Naive thymus-derived CD8-positive, alpha-beta T cell (primary cell): ENCODE measurements at regions not wholly inside any gene's neighbourhood (a gene's known extent, or its start where the extent isn't known, plus 50 kb on each side); places are given as distances from the start of the nearest gene placed in this dataset.

Source experiments
- ATAC-seq, 2 donors: fragments of 150-1000 bp; cut with Tn5 transposase in 1 of 2; sonication (Bioruptor Pico), chemical (Tn5 transposase) in 1 of 2; 1 replicate in 1 of 2; 2 replicates in 1 of 2; pipeline ENCODE4 v1.10.0; 2021; ENCODE audit warnings: mild to moderate bottlenecking in 2 of 2, moderate library complexity in 2 of 2
- POLR2A ChIA-PET: fragments of 350-600 bp; sonication (Branson Sonifier 250); formaldehyde crosslinking; loops from one replicate; lab custom pipeline; 2021; ENCODE audit warnings: antibody characterized with exemption; lab: Charles Lee
- DNase-seq, 10 donors: peaks; one replicate each; pipeline versions ENCODE4 v3.0.0 to v3.0.0-alpha.2; 2020 to 2022
- H3K27ac Mint-ChIP-seq, 10 donors: one replicate each; pipeline ENCODE4 v1.8.0; 2020 to 2022; ENCODE audit warnings: mild to moderate bottlenecking in 10 of 10, mixed read lengths in 10 of 10, moderate library complexity in 4 of 10, inconsistent platforms in 1 of 10
- H3K27me3 Mint-ChIP-seq, 5 donors: one replicate each; pipeline ENCODE4 v1.8.0; 2021 to 2022; ENCODE audit warnings: mixed read lengths in 5 of 5
- H3K36me3 Mint-ChIP-seq, 3 donors: one replicate each; pipeline ENCODE4 v1.8.0; 2020 to 2022; ENCODE audit warnings: mixed read lengths in 3 of 3, mild to moderate bottlenecking in 2 of 3, inconsistent platforms in 1 of 3
- H3K4me1 Mint-ChIP-seq, 4 donors: one replicate each; pipeline ENCODE4 v1.8.0; 2021 to 2022; ENCODE audit warnings: mixed read lengths in 4 of 4
- H3K4me3 Mint-ChIP-seq, 10 donors: one replicate each; pipeline ENCODE4 v1.8.0; 2020 to 2022; ENCODE audit warnings: mild to moderate bottlenecking in 10 of 10, mixed read lengths in 10 of 10, moderate library complexity in 6 of 10, inconsistent platforms in 1 of 10
- H3K9me3 Mint-ChIP-seq, 9 donors: one replicate each; pipeline ENCODE4 v1.8.0; 2020 to 2022; ENCODE audit warnings: mixed read lengths in 9 of 9, mild to moderate bottlenecking in 3 of 9, inconsistent platforms in 1 of 9, moderate library complexity in 1 of 9

- no peaks in the 10 kb centered on the region for H3K4me1 Mint-ChIP-seq
- H3K27me3 Mint-ChIP-seq, result peaks cover 0 to 8% (median 3%) of the 10 kb centered on the region in 5 donors
- ATAC-seq, result no peak
These were observed 160.5 kb downstream of the TMEM182 start for GRCh38 chr2:102922321-102922720.

GRCh38 chr2:102925003-102925402, 163.2 kb downstream of the TMEM182 start:
- peaks cover 0 to 4% (median 0%) of the 10 kb centered on the region in 9 donors for H3K9me3 Mint-ChIP-seq
- no peak for DNase-seq
- no peaks in the 10 kb centered on the region for H3K4me1 Mint-ChIP-seq
- H3K36me3 Mint-ChIP-seq, result peaks cover 0 to 1% (median 0%) of the 10 kb centered on the region in 3 donors
- H3K27ac Mint-ChIP-seq, result no peak overlapping the region
- POLR2A ChIA-PET, result no interaction called here
- no peak overlapping the region for H3K4me3 Mint-ChIP-seq
- H3K27me3 Mint-ChIP-seq, result peaks cover 0 to 4% (median 0%) of the 10 kb centered on the region in 5 donors
- no peak for ATAC-seq

More at GRCh38 chr2:102922321-102922720, 160.5 kb downstream of the TMEM182 start:
- H3K36me3 Mint-ChIP-seq, result peaks cover 0 to 6% (median 1%) of the 10 kb centered on the region in 3 donors
- POLR2A ChIA-PET, result no interaction called here
- peaks cover 0 to 18% (median 9%) of the 10 kb centered on the region in 9 donors for H3K9me3 Mint-ChIP-seq
- no peak overlapping the region for H3K4me3 Mint-ChIP-seq
- no peak for DNase-seq
- no peak overlapping the region for H3K27ac Mint-ChIP-seq

GRCh38 chr2:102927854-102928267, 166.0 kb downstream of the TMEM182 start:
- H3K4me1 Mint-ChIP-seq, result no peaks in the 10 kb centered on the region
- peaks cover 0 to 4% (median 0%) of the 10 kb centered on the region in 9 donors for H3K9me3 Mint-ChIP-seq
- POLR2A ChIA-PET, result no interaction called here
- no peak overlapping the region for H3K4me3 Mint-ChIP-seq
- H3K27me3 Mint-ChIP-seq, result no peaks in the 10 kb centered on the region
- no peaks in the 10 kb centered on the region for H3K36me3 Mint-ChIP-seq
- ATAC-seq (no peak), DNase-seq (no peak)
- no peak overlapping the region for H3K27ac Mint-ChIP-seq

- ATAC-seq (no peak), DNase-seq (no peak)
- no peak overlapping the region for H3K4me3 Mint-ChIP-seq
- peaks cover 0 to 2% (median 0%) of the 10 kb centered on the region in 9 donors for H3K9me3 Mint-ChIP-seq
- POLR2A ChIA-PET, result no interaction called here
- no peaks in the 10 kb centered on the region for H3K36me3 Mint-ChIP-seq
- no peaks in the 10 kb centered on the region for H3K27me3 Mint-ChIP-seq
- H3K4me1 Mint-ChIP-seq, result no peaks in the 10 kb centered on the region
- no peak overlapping the region for H3K27ac Mint-ChIP-seq
These were observed 167.9 kb downstream of the TMEM182 start for GRCh38 chr2:102929721-102930120.

- Mint-ChIP-seq H3K4me3 (no peak overlapping the region), H3K27ac (no peak overlapping the region), H3K27me3 (no peaks in the 10 kb centered on the region), H3K9me3 (peaks cover 0 to 4% (median 0%) of the 10 kb centered on the region in 9 donors), H3K4me1 (no peaks in the 10 kb centered on the region), H3K36me3 (no peaks in the 10 kb centered on the region)
- DNase-seq (no peak), ATAC-seq (no peak)
- POLR2A ChIA-PET, result no interaction called here
These were observed 170.7 kb downstream of the TMEM182 start for GRCh38 chr2:102932501-102932900.

- H3K9me3 Mint-ChIP-seq, result peaks cover 0 to 15% (median 2%) of the 10 kb centered on the region in 9 donors
- no peak overlapping the region for H3K27ac Mint-ChIP-seq
- no peak overlapping the region for H3K4me3 Mint-ChIP-seq
- no peaks in the 10 kb centered on the region for H3K36me3 Mint-ChIP-seq
- POLR2A ChIA-PET, result no interaction called here
- no peak for ATAC-seq
- no peak for DNase-seq
- no peaks in the 10 kb centered on the region for H3K4me1 Mint-ChIP-seq
- no peaks in the 10 kb centered on the region for H3K27me3 Mint-ChIP-seq
These were observed 177.4 kb downstream of the TMEM182 start for GRCh38 chr2:102939207-102939606.

GRCh38 chr2:102940684-102941083, 178.9 kb downstream of the TMEM182 start:
- DNase-seq (no peak), ATAC-seq (no peak)
- Mint-ChIP-seq H3K27me3 (no peaks in the 10 kb centered on the region), H3K9me3 (peaks cover 0 to 15% (median 2%) of the 10 kb centered on the region in 9 donors), H3K4me1 (no peaks in the 10 kb centered on the region), H3K4me3 (no peak overlapping the region), H3K27ac (no peak overlapping the region), H3K36me3 (no peaks in the 10 kb centered on the region)
- POLR2A ChIA-PET, result no interaction called here

GRCh38 chr2:102942107-102942506, 180.3 kb downstream of the TMEM182 start:
- no peaks in the 10 kb centered on the region for H3K36me3 Mint-ChIP-seq
- DNase-seq (no peak), ATAC-seq (no peak)
- no peaks in the 10 kb centered on the region for H3K4me1 Mint-ChIP-seq
- no peaks in the 10 kb centered on the region for H3K27me3 Mint-ChIP-seq
- no peak overlapping the region for H3K4me3 Mint-ChIP-seq
- POLR2A ChIA-PET, result no interaction called here
- peaks cover 0 to 15% (median 2%) of the 10 kb centered on the region in 9 donors for H3K9me3 Mint-ChIP-seq
- no peak overlapping the region for H3K27ac Mint-ChIP-seq

GRCh38 chr2:102943251-102943650, 181.4 kb downstream of the TMEM182 start:
- ATAC-seq (no peak), DNase-seq (no peak)
- POLR2A ChIA-PET, result no interaction called here
- Mint-ChIP-seq H3K4me3 (no peak overlapping the region), H3K4me1 (no peaks in the 10 kb centered on the region), H3K27ac (no peak overlapping the region), H3K27me3 (no peaks in the 10 kb centered on the region), H3K36me3 (no peaks in the 10 kb centered on the region), H3K9me3 (peaks cover 0 to 11% (median 0%) of the 10 kb centered on the region in 9 donors)

- POLR2A ChIA-PET, result no interaction called here
- H3K36me3 Mint-ChIP-seq, result no peaks in the 10 kb centered on the region
- no peak overlapping the region for H3K27ac Mint-ChIP-seq
- H3K9me3 Mint-ChIP-seq, result no peaks in the 10 kb centered on the region
- no peak overlapping the region for H3K4me3 Mint-ChIP-seq
- peaks cover 0 to 3% (median 0%) of the 10 kb centered on the region in 5 donors for H3K27me3 Mint-ChIP-seq
- no peaks in the 10 kb centered on the region for H3K4me1 Mint-ChIP-seq
- no peak for ATAC-seq
- DNase-seq, result no peak
These were observed 188.6 kb downstream of the TMEM182 start for GRCh38 chr2:102950371-102950946.

- ATAC-seq, result no peak
- Mint-ChIP-seq H3K27me3 (peaks cover 0 to 3% (median 0%) of the 10 kb centered on the region in 5 donors), H3K36me3 (no peaks in the 10 kb centered on the region), H3K9me3 (no peaks in the 10 kb centered on the region), H3K4me1 (no peaks in the 10 kb centered on the region), H3K27ac (no peak overlapping the region), H3K4me3 (no peak overlapping the region)
- POLR2A ChIA-PET, result no interaction called here
- no peak for DNase-seq
These were observed 189.4 kb downstream of the TMEM182 start for GRCh38 chr2:102951249-102951648.

GRCh38 chr2:102967451-102967850, 205.6 kb downstream of the TMEM182 start:
- POLR2A ChIA-PET, result no interaction called here
- peaks cover 0 to 7% (median 2%) of the 10 kb centered on the region in 5 donors for H3K27me3 Mint-ChIP-seq
- no peak overlapping the region for H3K4me3 Mint-ChIP-seq
- no peak for DNase-seq
- H3K4me1 Mint-ChIP-seq, result no peaks in the 10 kb centered on the region
- H3K36me3 Mint-ChIP-seq, result peaks cover 0 to 1% (median 0%) of the 10 kb centered on the region in 3 donors
- ATAC-seq, result no peak
- H3K9me3 Mint-ChIP-seq, result peaks cover 0 to 3% (median 0%) of the 10 kb centered on the region in 9 donors
- no peak overlapping the region for H3K27ac Mint-ChIP-seq

- ATAC-seq (no peak), DNase-seq (no peak)
- Mint-ChIP-seq H3K27me3 (peaks cover 0 to 7% (median under 1%) of the 10 kb centered on the region in 5 donors), H3K4me3 (no peak overlapping the region), H3K27ac (no peak overlapping the region), H3K36me3 (peaks cover 0 to 1% (median 0%) of the 10 kb centered on the region in 3 donors), H3K9me3 (peaks cover 0 to 3% (median 0%) of the 10 kb centered on the region in 9 donors), H3K4me1 (no peaks in the 10 kb centered on the region)
- POLR2A ChIA-PET, result no interaction called here
These were observed 206.5 kb downstream of the TMEM182 start for GRCh38 chr2:102968375-102968774.

GRCh38 chr2:102971701-102972100, 209.9 kb downstream of the TMEM182 start:
- Mint-ChIP-seq H3K4me1 (no peaks in the 10 kb centered on the region), H3K9me3 (peaks cover 0 to 3% (median 0%) of the 10 kb centered on the region in 9 donors), H3K36me3 (peaks cover 0 to 1% (median 0%) of the 10 kb centered on the region in 3 donors), H3K27ac (no peak overlapping the region), H3K27me3 (peaks cover 0 to 7% (median 0%) of the 10 kb centered on the region in 5 donors), H3K4me3 (no peak overlapping the region)
- POLR2A ChIA-PET, result no interaction called here
- ATAC-seq (no peak), DNase-seq (no peak)
